Activated naive CD4-positive, alpha-beta T cell treated with Interleukin-2 at 50 U/mL for 16 hours (primary cell): ENCODE measurements at regions not wholly inside any gene's neighbourhood (a gene's known extent, or its start where the extent isn't known, plus 50 kb on each side); places are given as distances from the start of the nearest gene placed in this dataset.

Experiments
- DNase-seq: peaks from one replicate; pipeline ENCODE4 v3.0.0-alpha.2; 2020

DNA sequence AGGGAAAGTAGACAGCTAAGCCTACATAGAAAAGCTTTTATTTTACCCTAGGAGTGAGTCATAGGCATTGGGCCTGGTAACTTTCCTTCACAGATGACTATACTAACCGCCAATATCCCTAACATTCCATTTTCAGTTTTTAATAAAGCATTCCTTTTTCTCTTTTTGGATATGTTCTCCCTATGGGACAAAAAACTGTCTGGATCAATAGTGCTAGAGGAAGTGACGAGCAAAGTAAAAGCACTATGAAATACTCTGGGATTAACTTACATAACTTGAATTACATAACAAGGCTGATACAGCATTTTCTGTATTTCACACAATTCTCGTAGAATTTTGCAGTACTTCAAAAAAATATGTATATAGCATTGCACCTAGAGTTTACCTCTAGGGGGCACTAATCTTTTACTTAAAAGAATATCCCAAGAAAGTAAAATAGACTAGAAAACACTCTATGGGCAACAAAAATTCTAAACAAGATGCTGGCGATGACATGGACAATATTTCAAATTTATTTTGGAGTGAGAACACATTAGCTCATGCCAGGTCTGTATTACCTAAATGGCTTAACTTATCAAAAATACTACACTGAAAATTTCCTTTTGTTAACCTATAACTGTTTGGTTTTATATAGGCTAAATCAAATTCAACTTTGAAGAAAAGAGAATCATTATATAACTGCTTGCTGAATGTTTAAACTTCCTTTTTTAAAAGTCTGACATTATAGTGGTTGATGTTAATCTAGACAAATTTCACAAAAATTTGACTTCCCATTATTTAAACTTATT, 66.3 kb upstream of the DST start:
- no peak for DNase-seq

DNA sequence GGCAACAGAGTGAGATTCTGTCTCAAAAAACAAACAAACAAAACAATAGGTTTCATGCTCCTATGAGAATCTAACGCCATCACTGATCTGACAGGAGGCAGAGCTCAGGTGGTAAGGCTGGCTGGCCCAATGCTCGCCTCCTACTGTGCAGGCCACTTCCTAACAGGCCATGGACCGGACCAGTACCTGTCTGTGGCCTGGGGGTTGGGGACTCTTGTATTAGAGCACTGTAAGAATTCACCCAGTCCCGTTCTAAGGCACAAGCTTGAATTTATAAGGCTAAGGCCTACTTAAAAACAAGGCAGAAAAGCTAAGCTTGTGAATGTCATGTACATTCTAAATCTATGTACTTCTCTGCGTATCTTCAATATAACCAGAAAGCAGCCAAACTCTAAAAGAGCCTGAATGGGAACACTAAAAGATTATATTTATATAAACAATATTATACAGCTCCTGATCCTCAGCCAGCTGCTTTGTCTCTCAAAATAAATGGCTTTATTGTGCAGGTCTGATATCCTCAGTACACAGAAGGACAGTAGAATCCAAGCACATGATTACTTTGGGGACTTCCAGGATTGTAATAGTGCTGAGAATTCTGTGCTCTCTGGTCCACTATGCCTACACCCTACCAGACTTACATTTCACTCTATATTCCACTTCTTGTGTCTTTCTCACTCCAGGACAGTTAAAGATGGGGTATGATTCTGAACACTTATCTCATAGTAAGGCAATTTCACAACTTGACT, 64.5 kb upstream of the DST start:
- DNase-seq: no peak

DNA sequence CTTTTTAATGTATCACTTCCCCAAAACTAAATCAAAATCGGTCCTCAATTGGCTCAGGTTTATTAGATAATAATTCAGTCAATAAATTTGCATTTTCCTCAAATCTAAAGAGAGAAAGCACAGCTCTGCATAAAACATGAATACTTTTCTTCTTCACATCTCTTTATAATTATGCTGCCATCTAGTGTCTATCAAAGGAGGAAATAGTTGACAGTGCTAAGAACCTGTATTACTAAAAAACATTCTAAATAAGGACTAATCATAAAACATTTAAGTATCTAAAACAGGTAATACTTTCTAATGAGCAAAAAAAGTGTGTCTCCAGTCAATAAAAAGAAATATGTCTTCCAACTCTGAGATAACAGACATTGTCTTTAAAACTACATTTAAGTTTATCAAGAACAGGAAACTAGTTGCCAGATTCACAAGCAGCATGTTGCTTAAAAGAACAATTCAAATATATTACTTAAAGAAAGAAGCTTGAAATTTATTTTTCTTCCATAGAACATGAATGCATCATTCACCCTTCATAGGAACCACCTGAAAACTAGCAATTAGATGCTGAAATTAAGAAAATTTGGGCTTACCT, 56.5 kb upstream of the DST start:
- no peak for DNase-seq

DNA sequence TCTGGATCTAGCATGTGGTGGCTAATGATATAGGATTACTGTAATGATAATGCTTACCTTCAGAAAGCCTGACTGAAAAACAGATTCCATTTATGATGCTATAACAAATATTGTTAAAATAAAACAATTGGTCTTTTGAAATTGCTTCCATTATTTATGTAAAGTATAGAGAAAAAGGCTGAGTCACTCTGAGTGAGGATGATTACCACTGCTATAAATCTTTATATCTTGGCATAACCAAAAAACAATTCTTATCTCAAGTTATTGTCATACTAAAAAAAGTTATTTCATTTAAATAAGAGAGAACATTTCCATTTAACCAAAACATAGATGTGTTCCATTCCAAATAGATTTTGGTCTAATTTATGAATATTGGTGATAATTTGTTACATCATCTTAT, 53.0 kb upstream of the DST start:
- DNase-seq: no peak

DNA sequence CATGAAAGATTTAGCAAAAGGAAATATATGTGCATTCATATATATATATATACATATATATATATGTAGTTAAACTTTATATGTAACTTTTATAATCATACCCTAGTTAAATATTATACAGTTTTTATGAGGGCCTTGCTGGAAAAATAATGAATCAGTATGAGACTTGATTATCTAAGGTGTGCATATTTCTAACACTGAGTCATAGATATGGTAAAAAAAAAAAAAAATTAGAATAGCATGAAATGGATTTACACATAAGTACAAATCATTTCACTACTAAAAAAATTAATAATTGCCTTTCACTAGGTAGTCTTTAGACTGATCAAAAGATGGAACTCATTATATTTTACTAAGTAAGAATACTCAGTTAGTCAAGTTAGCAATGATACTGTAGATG, 51.3 kb upstream of the DST start:
- no peak for DNase-seq

DNA sequence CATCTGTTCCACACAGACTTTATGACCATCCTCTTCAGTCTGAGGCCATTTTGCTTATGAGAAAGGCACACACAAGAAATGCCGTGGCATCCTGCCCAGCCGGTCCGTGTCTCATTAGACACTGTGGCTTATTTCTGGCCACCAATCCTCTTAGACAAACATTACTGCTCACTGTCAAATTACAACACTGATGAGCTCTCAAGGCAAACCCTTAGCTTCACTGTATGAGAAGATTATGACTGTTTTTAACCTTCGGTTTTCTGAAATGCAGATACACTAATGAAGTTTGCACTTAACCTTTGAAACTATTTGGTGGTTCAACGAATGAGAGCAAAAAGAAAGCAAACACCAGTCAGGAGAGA, 50.5 kb upstream of the DST start:
- no peak for DNase-seq

DNA sequence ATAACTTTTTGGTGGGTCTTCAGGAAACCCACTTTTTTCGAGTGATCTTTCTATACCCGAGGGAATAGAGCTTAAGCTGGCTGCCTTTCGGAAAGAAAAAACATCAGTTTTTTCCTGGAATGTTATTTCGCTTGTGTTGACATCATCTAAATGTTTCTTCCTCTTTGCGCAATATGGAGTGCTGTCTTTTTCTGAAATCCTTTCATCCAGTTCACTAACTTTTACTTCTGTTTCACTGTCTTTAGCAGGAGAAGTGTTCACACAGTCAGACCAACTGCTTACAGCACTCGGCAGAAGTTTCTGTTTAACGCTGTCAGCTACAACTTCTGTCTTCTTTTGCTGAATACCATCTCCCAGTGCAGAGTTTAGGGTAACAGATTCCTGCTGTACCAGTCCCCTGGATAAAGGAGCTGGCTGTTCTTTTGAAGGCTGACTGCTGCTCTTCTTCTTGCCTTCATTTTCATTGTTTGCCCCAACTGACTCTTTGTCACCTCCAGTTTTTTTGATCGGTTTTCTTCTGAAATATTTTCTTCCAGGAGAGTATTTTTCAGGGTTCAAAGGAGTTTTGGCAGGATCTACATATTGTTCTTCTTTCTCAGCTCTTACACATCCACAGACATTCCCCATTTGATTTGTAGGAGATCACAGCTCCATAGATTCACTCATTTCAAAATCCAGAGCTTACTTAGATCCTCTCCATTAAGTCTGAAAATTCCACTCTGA, 50.0 kb upstream of the DST start:
- DNase-seq: no peak
